GDM1 (cell line): ENCODE measurements at regions not wholly inside any gene's neighbourhood (a gene's known extent, or its start where the extent isn't known, plus 50 kb on each side); places are given as distances from the start of the nearest gene placed in this dataset.
"Not testable (repeated sequence)": the region's sequence is repeated elsewhere in the genome, so short reads cannot be mapped to it uniquely, and the experiment has no call there.

Experiments
- DNase-seq: peaks from one replicate; lab custom pipeline; 2025; lab: John Stamatoyannopoulos, UW

- DNase-seq = no peak
These were observed 1064.0 kb upstream of the SEMA6A start for GRCh38 chr5:117638581-117638980.

DNA sequence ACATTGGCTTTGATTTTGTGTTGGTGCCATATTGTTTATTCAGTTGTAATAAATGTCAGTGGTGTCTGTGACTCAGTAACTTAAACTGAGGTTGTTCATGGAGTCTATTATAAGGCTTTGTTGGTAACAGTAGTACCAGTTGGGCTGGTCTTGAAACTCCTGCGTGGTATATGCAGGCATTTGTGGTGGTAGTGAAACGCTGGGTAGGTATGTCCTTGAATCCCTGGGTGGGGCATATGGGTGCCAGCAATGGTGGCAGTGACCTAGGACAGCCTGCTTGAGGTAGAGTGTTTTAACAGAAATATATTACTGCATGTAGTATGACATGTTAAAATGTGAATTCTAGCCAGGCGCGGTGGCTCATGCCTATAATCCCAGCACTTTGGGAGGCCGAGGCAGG, 1058.5 kb upstream of the SEMA6A start:
- no peak for DNase-seq

GRCh38 chr5:117624201-117624600, 1049.6 kb upstream of the SEMA6A start:
- no peak for DNase-seq

DNA sequence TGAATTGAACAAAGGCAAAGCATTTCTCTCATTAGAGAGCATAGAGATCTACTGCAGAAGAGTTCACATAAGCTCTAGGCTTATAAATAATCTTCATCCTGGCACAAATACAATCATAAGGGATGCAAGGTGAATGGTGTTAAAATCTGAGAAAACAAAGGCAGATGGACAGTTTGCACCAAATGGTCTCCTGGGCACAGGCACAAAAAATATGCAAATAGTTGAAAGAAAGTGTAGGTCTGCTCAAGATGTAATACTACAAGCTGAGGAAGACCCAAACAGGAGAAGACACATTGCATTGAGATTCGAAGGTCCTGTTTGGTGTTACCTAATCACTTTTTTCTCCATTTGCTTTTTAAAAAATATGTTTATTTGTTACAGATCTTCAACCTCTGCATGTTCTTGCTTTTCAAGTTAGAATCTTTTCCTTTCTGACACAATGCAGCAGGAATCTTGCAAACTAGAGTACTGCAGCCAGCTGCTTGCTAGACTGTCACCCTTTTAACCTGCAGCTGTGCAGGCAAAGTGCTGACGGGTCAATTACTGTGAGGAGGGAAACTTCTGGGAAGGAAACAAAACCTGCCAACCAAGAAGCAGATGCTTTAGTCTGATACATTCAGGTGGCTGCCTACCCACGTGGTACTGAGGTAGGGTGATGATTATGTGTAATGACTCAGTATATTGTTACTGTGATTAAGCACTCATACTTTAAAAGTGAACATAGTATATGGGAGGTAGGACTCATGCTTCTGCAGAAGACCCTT, 1048.6 kb upstream of the SEMA6A start:
- no peak for DNase-seq

DNA sequence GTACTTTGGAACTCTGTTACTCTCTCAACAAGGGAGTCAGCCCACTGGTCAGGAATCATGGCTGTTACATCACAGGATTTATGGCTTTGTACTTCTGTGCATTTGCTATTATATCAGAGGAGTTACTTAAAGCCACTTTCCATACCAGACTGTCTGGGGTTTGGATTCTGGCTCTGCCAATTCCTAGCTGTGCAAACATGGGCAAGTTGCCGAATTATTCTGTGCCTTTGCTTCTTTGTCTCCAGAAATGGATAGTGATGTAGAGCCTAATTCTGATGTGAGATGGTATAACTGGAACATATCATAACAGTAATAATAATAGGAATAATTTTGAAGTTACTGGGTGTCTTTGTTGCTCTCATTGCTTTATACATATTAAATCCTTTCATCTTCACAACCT, 1047.3 kb upstream of the SEMA6A start:
- DNase-seq = no peak

GRCh38 chr5:117615226-117615625, 1040.6 kb upstream of the SEMA6A start:
- DNase-seq = no peak

DNA sequence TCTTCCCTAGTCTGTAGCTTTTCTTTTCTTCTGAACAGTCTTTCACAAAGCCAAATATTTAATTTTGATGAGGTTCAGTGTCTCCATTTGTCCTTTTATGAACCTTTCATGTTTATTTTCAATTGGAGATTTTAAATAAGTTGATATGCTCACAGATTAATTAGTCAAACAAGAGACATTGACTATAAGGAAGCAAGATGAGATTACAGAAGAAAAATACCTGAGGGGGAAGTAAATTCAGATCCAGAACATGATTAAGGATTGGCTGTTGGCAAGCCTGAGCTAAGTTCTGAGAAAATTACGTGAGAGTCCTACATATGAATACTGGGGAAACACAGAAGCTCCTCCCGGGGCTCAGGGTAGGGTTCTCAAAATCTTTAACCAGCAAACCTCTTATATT, 1039.8 kb upstream of the SEMA6A start:
- no peak for DNase-seq

DNA sequence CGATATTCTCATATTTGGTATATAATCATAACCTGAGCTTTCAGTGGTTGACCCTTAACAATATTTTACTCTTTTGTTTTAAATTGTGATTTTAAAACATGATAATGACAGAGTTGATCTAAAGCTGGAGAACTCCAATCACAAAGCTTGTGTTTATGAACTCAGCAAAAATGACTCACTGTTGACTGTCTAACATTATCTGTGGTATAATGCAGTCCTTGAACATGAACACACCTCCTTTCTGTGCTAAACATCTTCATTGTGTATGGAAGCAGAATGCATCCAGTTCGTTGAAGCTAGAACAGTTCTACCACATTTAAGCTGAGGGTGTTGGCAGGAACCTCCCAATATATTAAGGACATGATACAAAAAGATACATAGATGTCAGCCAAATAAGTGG, 1030.2 kb upstream of the SEMA6A start:
- DNase-seq = no peak

GRCh38 chr5:117599811-117600210, 1025.2 kb upstream of the SEMA6A start:
- not testable (repeated sequence) for DNase-seq

DNA sequence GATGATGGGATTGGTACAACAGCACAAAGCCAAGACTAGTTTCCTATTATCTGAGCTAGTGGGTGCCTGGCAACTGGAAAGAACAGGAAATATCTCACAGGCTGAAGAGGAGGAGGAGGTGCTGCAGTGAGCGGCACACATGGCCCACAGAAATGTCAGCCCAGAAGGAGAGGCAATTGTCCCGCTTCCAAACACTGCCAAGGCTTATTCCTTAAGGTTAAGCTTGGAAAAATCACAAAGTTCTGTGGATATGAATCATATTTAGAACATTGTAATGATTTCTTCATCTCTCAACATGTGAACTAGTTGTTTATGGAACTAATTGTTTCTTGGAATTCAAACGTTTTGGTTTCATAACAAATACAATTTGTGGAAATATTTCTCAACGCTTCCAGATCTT, 1019.5 kb upstream of the SEMA6A start:
- DNase-seq = no peak

DNA sequence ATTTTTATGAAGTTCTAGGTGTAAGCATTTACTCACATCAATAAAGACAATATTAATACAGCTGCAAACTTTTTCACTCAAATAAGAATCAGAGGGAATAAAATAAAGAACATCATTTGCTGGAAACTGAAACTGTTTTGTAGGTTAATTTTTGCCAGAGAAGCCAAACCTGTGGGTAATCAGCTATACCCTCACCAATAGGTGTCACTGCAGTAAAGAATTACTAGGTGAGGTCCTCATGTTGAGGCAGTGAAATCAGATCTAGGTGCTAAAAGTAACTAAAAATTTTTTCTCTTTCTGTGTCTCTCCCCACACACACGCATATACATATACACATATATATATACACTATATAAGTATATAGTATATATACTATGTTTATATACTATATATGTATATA, 1016.3 kb upstream of the SEMA6A start:
- DNase-seq = no peak

- DNase-seq = no peak
These were observed 1014.0 kb upstream of the SEMA6A start for GRCh38 chr5:117588611-117589010.

- DNase-seq = no peak
These were observed 1012.5 kb upstream of the SEMA6A start for GRCh38 chr5:117587111-117587510.

- no peak for DNase-seq
These were observed 994.0 kb upstream of the SEMA6A start for GRCh38 chr5:117568622-117569021.

GRCh38 chr5:117568126-117568525, 993.5 kb upstream of the SEMA6A start:
- no peak for DNase-seq

DNA sequence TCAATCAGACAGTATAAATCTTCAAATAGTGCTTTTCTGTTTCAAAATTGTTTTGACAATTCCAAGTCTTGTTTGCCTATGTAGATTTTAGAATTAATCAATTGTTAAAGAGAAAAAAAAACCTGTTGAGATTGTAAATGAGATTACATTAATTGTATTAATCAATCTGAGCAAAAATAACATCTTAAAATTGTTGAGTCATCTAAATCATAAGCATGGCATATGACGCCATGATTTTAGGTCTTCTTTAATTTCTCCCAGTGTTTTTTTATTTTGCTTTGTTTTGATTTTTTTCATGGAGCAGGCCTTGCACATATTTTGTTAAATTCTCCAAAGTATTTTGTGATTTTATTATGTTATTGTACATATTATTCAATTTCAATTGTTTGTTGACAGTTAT, 988.0 kb upstream of the SEMA6A start:
- DNase-seq = no peak

- no peak for DNase-seq
These were observed 986.9 kb upstream of the SEMA6A start for GRCh38 chr5:117561531-117561930.

DNA sequence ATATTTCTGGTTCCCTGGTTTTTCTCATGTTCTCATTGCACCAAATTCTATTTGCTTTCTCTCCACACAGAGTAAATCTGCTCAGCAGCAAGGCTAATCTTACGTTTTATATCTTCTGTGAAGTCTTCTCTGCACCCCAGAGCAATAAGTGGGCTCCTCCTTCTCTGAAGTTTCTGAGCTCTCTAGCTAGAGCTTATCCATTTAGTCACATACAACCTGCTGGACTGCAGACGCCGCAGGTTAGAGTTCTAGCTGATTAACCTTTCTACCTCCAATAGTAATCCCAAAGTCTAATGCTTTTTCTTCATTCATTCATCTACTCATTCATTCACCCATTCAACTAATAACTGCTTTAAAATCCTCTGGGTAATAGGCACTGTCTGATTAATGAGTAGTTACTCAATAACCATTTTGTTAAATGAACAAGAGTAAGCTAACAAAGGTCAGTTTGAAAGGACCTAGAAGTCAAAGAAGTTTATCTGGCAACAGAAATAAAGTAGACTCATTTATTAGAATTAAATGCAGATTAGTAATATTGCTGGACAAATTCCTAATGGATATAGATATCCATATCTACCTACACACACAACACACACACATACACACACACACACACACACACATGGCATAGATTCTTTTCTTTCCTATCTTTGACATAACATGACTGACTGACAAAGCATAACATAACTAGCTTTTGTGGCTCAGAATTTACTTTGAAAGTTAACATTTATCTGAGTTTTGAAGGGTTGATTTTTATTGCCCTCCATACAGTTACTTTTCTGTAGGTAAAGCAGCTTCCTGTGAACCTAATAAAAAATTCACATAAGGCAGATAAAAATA, 984.6 kb upstream of the SEMA6A start:
- DNase-seq = no peak

DNA sequence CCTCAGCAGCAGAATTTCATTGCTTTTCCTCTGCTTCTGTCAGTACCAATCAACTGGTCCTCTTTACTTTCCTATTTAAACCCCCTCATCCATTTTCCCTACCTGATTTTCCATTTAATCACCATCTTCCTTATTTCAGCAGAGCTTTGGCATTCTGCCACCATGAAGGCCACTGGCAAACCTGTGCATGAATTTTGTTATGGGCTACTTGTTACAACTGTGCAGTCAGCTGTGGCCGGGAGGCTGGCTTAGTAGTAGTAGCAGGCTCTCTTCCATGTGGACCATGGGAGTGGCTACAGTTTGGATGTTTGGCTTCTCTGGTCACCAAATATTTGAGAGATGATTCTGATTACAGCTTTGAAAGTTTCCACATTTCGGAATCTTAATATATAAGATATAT, 976.6 kb upstream of the SEMA6A start:
- DNase-seq = no peak

GRCh38 chr5:117547192-117547591, 972.6 kb upstream of the SEMA6A start:
- no peak for DNase-seq

DNA sequence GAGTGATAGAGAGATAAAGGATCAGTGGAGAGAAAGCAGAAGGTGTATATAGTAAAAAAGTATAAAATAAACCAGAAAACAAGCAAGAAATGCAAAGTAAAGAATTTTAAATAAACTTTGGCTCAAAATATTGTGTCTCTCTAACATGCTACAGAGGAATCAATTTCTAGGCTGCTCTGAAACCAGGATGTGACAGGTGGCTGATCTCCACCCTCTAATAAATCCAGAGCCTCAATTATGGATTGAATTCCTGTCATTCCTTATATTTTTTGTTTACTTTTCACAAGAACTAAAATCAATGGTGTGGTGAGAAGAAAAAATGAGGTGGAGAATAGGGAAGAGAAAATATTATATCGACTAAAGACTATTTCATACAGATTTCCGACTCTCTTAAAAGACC, 965.1 kb upstream of the SEMA6A start:
- DNase-seq = no peak

DNA sequence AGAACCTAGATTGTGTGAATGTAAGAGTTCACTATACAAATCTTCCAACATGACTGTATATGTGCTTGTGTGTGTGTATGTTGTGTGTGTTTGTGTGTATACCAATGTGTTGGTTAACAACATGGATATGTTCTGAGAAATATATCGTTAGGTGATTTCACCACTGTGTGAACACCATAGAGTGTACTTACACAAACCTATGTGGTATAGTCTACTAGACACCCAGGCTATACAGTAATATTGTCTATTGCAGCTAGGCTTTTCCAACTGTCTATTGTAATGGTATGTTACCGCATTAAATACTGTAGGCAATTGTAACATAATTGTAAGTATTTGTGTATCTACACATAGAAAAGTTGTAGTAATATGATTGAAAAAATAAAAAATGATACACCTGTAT, 959.2 kb upstream of the SEMA6A start:
- DNase-seq = no peak

DNA sequence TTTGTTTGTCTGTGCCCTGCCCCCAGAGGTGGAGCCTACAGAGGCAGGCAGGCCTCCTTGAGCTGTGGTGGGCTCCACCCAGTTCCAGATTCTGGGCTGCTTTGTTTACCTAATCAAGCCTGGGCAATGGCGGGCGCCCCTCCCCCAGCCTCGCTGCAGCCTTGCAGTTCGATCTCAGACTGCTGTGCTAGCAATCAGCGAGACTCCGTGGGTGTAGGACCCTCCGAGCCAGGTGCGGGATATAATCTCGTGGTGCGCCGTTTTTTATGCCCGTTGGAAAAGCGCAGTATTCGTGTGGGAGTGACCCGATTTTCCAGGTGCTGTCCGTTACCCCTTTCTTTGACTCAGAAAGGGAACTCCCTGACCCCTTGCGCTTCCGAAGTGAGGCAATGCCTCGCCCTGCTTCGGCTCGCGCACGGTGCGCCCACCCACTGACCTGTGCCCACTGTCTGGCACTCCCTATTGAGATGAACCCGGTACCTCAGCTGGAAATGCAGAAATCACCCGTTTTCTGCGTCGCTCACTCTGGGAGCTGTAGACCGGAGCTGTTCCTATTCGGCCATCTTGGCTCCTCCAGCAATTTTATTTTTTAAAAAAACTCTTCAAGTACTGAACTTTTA, 958.5 kb upstream of the SEMA6A start:
- DNase-seq = not testable (repeated sequence)
